Nephron (organoid): ENCODE measurements at regions not wholly inside any gene's neighbourhood (a gene's known extent, or its start where the extent isn't known, plus 50 kb on each side); places are given as distances from the start of the nearest gene placed in this dataset.

Experiments
- H3K27ac Mint-ChIP-seq, 3 experiments: 2 replicates each; pipeline ENCODE4 v1.8.0; 2020; ENCODE audit warnings: mixed read lengths in 3 of 3, mild to moderate bottlenecking in 2 of 3, moderate library complexity in 1 of 3
- H3K27me3 Mint-ChIP-seq: 2 replicates; pipeline ENCODE4 v1.8.0; 2021; ENCODE audit warnings: low read depth, mild to moderate bottlenecking, moderate library complexity, mixed read lengths
- H3K36me3 Mint-ChIP-seq: 2 replicates; pipeline ENCODE4 v1.8.0; 2020; ENCODE audit warnings: low read depth, mixed read lengths
- H3K4me1 Mint-ChIP-seq: 2 replicates; pipeline ENCODE4 v1.8.0; 2020; ENCODE audit warnings: mixed read lengths
- H3K4me3 Mint-ChIP-seq, 3 experiments: 2 replicates each; pipeline ENCODE4 v1.8.0; 2020; ENCODE audit warnings: mild to moderate bottlenecking in 3 of 3, mixed read lengths in 3 of 3, moderate library complexity in 2 of 3
- H3K9me3 Mint-ChIP-seq: 2 replicates; pipeline ENCODE4 v1.8.0; 2020; ENCODE audit warnings: mixed read lengths
- TF ChIP-seq, protein P1 (sequence below), 3 experiments: fragments of 200-600 bp; sonication (generic); IDR thresholded peaks; one replicate each; pipeline ENCODE4 v1.5.0; 2021; ENCODE audit warnings: antibody characterized with exemption in 3 of 3; ENCODE audit not compliant: unreplicated experiment in 3 of 3

DNA sequence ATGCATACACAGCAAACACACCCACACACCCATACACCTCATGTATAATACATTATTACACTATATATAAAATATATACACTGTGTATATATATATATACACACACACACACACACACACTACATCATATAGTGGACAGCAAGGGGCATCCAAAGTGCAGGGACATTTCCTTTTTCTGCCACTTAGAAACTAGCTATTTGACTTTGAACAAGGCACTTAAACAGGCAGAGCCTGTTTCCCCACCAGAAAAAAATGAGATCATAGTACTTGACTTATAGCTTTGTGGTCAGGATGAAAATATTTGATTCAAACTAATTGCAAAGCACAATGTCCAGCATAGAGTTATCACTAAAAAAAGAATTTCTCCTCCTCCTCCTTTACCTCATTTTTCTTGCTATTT is 254.3 kb upstream of the NPVF start:
- no peaks in the 10 kb centered on the region for H3K27me3 Mint-ChIP-seq
- H3K4me1 Mint-ChIP-seq, result peaks cover 30% of the 10 kb centered on the region
- peak overlapping the region in 2 of 3 experiments; percentile 16 to 38 for H3K27ac Mint-ChIP-seq
- no peak overlapping the region for H3K4me3 Mint-ChIP-seq
- TF ChIP-seq, protein P1, sequence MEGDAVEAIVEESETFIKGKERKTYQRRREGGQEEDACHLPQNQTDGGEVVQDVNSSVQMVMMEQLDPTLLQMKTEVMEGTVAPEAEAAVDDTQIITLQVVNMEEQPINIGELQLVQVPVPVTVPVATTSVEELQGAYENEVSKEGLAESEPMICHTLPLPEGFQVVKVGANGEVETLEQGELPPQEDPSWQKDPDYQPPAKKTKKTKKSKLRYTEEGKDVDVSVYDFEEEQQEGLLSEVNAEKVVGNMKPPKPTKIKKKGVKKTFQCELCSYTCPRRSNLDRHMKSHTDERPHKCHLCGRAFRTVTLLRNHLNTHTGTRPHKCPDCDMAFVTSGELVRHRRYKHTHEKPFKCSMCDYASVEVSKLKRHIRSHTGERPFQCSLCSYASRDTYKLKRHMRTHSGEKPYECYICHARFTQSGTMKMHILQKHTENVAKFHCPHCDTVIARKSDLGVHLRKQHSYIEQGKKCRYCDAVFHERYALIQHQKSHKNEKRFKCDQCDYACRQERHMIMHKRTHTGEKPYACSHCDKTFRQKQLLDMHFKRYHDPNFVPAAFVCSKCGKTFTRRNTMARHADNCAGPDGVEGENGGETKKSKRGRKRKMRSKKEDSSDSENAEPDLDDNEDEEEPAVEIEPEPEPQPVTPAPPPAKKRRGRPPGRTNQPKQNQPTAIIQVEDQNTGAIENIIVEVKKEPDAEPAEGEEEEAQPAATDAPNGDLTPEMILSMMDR (IDR thresholded peaks at IDR 0.05; ENCODE audit: unreplicated experiment in 3 of 3), result no peak
- no peaks in the 10 kb centered on the region for H3K36me3 Mint-ChIP-seq
- no peaks in the 10 kb centered on the region for H3K9me3 Mint-ChIP-seq

DNA sequence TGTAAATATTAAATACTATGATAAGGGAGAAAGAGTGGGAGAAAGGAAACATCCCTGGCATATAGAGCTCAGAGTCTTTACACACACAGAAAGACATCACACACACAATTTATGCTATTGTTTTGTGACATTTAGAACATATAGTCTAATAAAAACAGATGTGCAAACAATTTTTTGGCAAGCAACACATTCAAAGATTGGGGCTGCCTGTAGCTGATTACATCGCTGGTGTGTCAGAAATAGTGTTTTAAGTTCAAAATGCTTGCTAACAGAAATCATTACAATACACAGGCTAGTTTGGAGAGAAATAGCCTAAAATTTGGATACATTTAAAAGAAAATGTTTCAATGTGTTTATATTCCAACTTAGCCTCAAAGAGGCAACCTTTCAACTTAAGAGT is 256.7 kb upstream of the NPVF start:
- TF ChIP-seq, protein P1 (IDR thresholded peaks at IDR 0.05; ENCODE audit: unreplicated experiment in 3 of 3), result no peak
- Mint-ChIP-seq H3K27ac (peak overlapping the region; percentile 24 to 69 (median 30)), H3K27me3 (no peaks in the 10 kb centered on the region), H3K36me3 (no peaks in the 10 kb centered on the region), H3K9me3 (peaks cover 2% of the 10 kb centered on the region), H3K4me3 (no peak overlapping the region), H3K4me1 (peaks cover 35% of the 10 kb centered on the region)

DNA sequence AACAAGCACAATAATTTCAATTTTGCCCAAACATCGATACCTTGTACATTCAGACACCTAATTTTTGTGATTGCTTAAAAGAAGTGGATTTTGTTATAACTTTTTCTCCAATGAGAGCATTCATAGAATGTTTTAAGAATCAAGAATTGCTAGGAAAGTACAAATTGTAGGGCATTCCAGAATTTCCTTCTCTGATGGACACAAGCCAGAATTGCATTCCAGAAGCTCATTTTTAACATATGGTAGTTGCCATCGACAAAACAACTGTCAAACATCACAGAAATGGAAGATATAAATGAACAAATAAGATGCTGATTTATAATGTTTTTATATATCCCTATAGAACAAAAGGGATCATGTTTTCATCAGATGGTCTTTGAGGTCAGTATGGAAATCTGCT is 258.4 kb upstream of the NPVF start:
- H3K4me3 Mint-ChIP-seq, result no peak overlapping the region
- peaks cover 35% of the 10 kb centered on the region for H3K4me1 Mint-ChIP-seq
- H3K27ac Mint-ChIP-seq, result peak overlapping the region; percentile 30 to 85 (median 66)
- no peaks in the 10 kb centered on the region for H3K36me3 Mint-ChIP-seq
- TF ChIP-seq, protein P1 (IDR thresholded peaks at IDR 0.05; ENCODE audit: unreplicated experiment in 3 of 3), result no peak
- peaks cover 2% of the 10 kb centered on the region for H3K9me3 Mint-ChIP-seq
- H3K27me3 Mint-ChIP-seq, result peaks cover 3% of the 10 kb centered on the region

- H3K27ac Mint-ChIP-seq, result peak overlapping the region; percentile 34 to 73 (median 58)
- TF ChIP-seq, protein P1 (IDR thresholded peaks at IDR 0.05; ENCODE audit: unreplicated experiment in 3 of 3), result no peak
- peaks cover 25% of the 10 kb centered on the region for H3K4me1 Mint-ChIP-seq
- no peak overlapping the region for H3K4me3 Mint-ChIP-seq
- peaks cover 3% of the 10 kb centered on the region for H3K27me3 Mint-ChIP-seq
- no peaks in the 10 kb centered on the region for H3K36me3 Mint-ChIP-seq
- H3K9me3 Mint-ChIP-seq, result peaks cover 2% of the 10 kb centered on the region
These were observed 265.6 kb upstream of the NPVF start for GRCh38 chr7:25493805-25494366.

GRCh38 chr7:25494896-25495295 is 266.6 kb upstream of the NPVF start:
- H3K4me3 Mint-ChIP-seq, result no peak overlapping the region
- peaks cover 2% of the 10 kb centered on the region for H3K9me3 Mint-ChIP-seq
- peak overlapping the region; percentile 18 to 64 (median 61) for H3K27ac Mint-ChIP-seq
- peaks cover 3% of the 10 kb centered on the region for H3K27me3 Mint-ChIP-seq
- H3K4me1 Mint-ChIP-seq, result peaks cover 25% of the 10 kb centered on the region
- no peaks in the 10 kb centered on the region for H3K36me3 Mint-ChIP-seq
- TF ChIP-seq, protein P1 (IDR thresholded peaks at IDR 0.05; ENCODE audit: unreplicated experiment in 3 of 3), result no peak
